ENCODE measurements at regions not wholly inside any gene's neighbourhood (a gene's known extent, or its start where the extent isn't known, plus 50 kb on each side); places are given as distances from the start of the nearest gene placed in this dataset.

- H3K36me3 Mint-ChIP-seq (ENCODE audit: insufficient read depth, unreplicated experiment) = no peaks in the 10 kb centered on the region
- no peak for DNase-seq (ENCODE audit: unreplicated experiment)
- no TSS peak for BruUV-seq (replicated peaks)
- ChIA-PET POLR2A (no interaction called here), CTCF (no interaction called here)
- H3K4me1 Mint-ChIP-seq (ENCODE audit: insufficient read depth, unreplicated experiment) = no peaks in the 10 kb centered on the region
- no peaks in the 10 kb centered on the region for H3K9me3 Mint-ChIP-seq (ENCODE audit: unreplicated experiment)
- no peak overlapping the region for H3K27ac Mint-ChIP-seq (ENCODE audit: low read depth, unreplicated experiment)
- H3K4me3 Mint-ChIP-seq (ENCODE audit: unreplicated experiment) = no peak overlapping the region
- no peak for TF ChIP-seq CTCF (IDR thresholded peaks at IDR 0.05; ENCODE audit: unreplicated experiment)
- peaks cover 55% of the 10 kb centered on the region for H3K27me3 Mint-ChIP-seq (ENCODE audit: insufficient read depth, unreplicated experiment)
- intact Hi-C loops (cut with micrococcal nuclease) = no loop called here
Observed at GRCh38 chr15:69914960-69915359, 182.8 kb downstream of the TLE3 start.

- H3K36me3 Mint-ChIP-seq (ENCODE audit: insufficient read depth, unreplicated experiment) = no peaks in the 10 kb centered on the region
- BruUV-seq (replicated peaks) = no TSS peak
- DNase-seq (ENCODE audit: unreplicated experiment) = no peak
- peaks cover 44% of the 10 kb centered on the region for H3K27me3 Mint-ChIP-seq (ENCODE audit: insufficient read depth, unreplicated experiment)
- ChIA-PET POLR2A (no interaction called here), CTCF (no interaction called here)
- no peaks in the 10 kb centered on the region for H3K4me1 Mint-ChIP-seq (ENCODE audit: insufficient read depth, unreplicated experiment)
- H3K27ac Mint-ChIP-seq (ENCODE audit: low read depth, unreplicated experiment) = no peak overlapping the region
- no peak overlapping the region for H3K4me3 Mint-ChIP-seq (ENCODE audit: unreplicated experiment)
- intact Hi-C loops (cut with micrococcal nuclease) = no loop called here
- H3K9me3 Mint-ChIP-seq (ENCODE audit: unreplicated experiment) = no peaks in the 10 kb centered on the region
- no peak for TF ChIP-seq CTCF (IDR thresholded peaks at IDR 0.05; ENCODE audit: unreplicated experiment)
Observed at GRCh38 chr15:69916169-69916785, 181.4 kb downstream of the TLE3 start.

- intact Hi-C loops (cut with micrococcal nuclease) = no loop called here
- POLR2A ChIA-PET = no interaction called here
- H3K4me3 Mint-ChIP-seq (ENCODE audit: unreplicated experiment) = no peak overlapping the region
- DNase-seq (ENCODE audit: unreplicated experiment) = no peak
- no peak overlapping the region for H3K27ac Mint-ChIP-seq (ENCODE audit: low read depth, unreplicated experiment)
- no peaks in the 10 kb centered on the region for H3K4me1 Mint-ChIP-seq (ENCODE audit: insufficient read depth, unreplicated experiment)
- H3K36me3 Mint-ChIP-seq (ENCODE audit: insufficient read depth, unreplicated experiment) = no peaks in the 10 kb centered on the region
- no peak for TF ChIP-seq CTCF (IDR thresholded peaks at IDR 0.05; ENCODE audit: unreplicated experiment)
- H3K9me3 Mint-ChIP-seq (ENCODE audit: unreplicated experiment) = no peaks in the 10 kb centered on the region
- BruUV-seq (replicated peaks) = no TSS peak
- CTCF ChIA-PET = interaction anchor here (1.0 kb wide), 1 partner anchor 23 kb away, joined by 3 read pairs; no protein-coding TSS in a partner anchor
- peaks cover 48% of the 10 kb centered on the region for H3K27me3 Mint-ChIP-seq (ENCODE audit: insufficient read depth, unreplicated experiment)
Observed at GRCh38 chr15:69917056-69917455, 180.7 kb downstream of the TLE3 start.

- no peak for DNase-seq (ENCODE audit: unreplicated experiment)
- intact Hi-C loops (cut with micrococcal nuclease) = no loop called here
- POLR2A ChIA-PET = no interaction called here
- no peak overlapping the region for H3K27ac Mint-ChIP-seq (ENCODE audit: low read depth, unreplicated experiment)
- H3K9me3 Mint-ChIP-seq (ENCODE audit: unreplicated experiment) = peaks cover 12% of the 10 kb centered on the region
- no peaks in the 10 kb centered on the region for H3K36me3 Mint-ChIP-seq (ENCODE audit: insufficient read depth, unreplicated experiment)
- H3K4me1 Mint-ChIP-seq (ENCODE audit: insufficient read depth, unreplicated experiment) = no peaks in the 10 kb centered on the region
- H3K27me3 Mint-ChIP-seq (ENCODE audit: insufficient read depth, unreplicated experiment) = peaks cover 47% of the 10 kb centered on the region
- no peak for TF ChIP-seq CTCF (IDR thresholded peaks at IDR 0.05; ENCODE audit: unreplicated experiment)
- H3K4me3 Mint-ChIP-seq (ENCODE audit: unreplicated experiment) = no peak overlapping the region
- no TSS peak for BruUV-seq (replicated peaks)
- CTCF ChIA-PET = interaction anchor here (0.7 kb wide), 1 partner anchor 76 kb away, joined by 3 read pairs; no protein-coding TSS in a partner anchor
Observed at GRCh38 chr15:69919816-69920215, 177.9 kb downstream of the TLE3 start.
